ENCODE measurements at regions not wholly inside any gene's neighbourhood (a gene's known extent, or its start where the extent isn't known, plus 50 kb on each side); places are given as distances from the start of the nearest gene placed in this dataset.

DNA sequence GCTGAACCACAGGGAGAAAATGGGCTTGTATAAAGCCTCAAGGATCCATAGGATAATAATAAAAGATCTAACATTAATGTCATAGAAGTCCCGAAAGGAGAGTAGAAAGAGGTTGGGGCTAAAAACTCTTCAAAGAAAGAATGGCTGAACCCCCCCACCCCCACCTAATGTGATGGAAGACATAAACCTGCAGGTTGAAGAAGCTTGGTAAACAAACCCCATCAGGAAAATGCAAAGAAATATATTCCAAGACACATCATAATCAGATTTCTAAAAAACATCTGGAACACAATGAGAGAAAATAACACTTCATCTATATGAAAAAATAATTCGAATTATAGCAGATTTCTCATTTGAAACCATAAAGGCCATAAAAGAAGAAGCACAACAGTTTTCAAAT lies 105.6 kb upstream of the BAIAP2L1 start:
- no peak overlapping the region for H2BK15ac ChIP-seq (ENCODE audit: low read length)
- no peaks in the 10 kb centered on the region for H3K4me1 ChIP-seq (replicated peaks in 1 of 4; ENCODE audit: control insufficient read depth in 3 of 4, insufficient read depth in 4 of 4, low read length in 3 of 4)
- no peak overlapping the region for H3K9ac ChIP-seq (replicated peaks in 1 of 4; ENCODE audit: extremely low read depth in 1 of 4, low read depth in 3 of 4, low read length in 3 of 4)
- no peak overlapping the region for H3K4ac ChIP-seq (replicated peaks; ENCODE audit: insufficient read length, low read depth, low read length)
- H2BK20ac ChIP-seq (ENCODE audit: low read length): no peak overlapping the region
- no peak overlapping the region for H3K18ac ChIP-seq (ENCODE audit: extremely low read depth, low read length)
- H3K79me2 ChIP-seq (ENCODE audit: control insufficient read depth in 1 of 2, insufficient read depth in 2 of 2, low read length in 2 of 2): no peaks in the 10 kb centered on the region
- no peaks in the 10 kb centered on the region for H3K36me3 ChIP-seq (ENCODE audit: control insufficient read depth in 2 of 4, insufficient read depth in 4 of 4, low read length in 3 of 4)
- no peak overlapping the region for H3K4me2 ChIP-seq (ENCODE audit: insufficient read depth in 1 of 2, low read depth in 2 of 2, low read length in 2 of 2)
- H2BK12ac ChIP-seq (ENCODE audit: low read depth, low read length): no peak overlapping the region
- H3K79me1 ChIP-seq (ENCODE audit: low read depth, low read length): no peaks in the 10 kb centered on the region
- ChIA-PET POLR2A (ENCODE audit: partially characterized antibody) (no interaction called here), CTCF (ENCODE audit: partially characterized antibody) (interaction anchor here (0.7 to 1.1 kb wide), 3 partner anchors 18 to 336 kb away, joined by 3 to 5 read pairs (median 3); no protein-coding TSS in a partner anchor)
- no peaks in the 10 kb centered on the region for H3K27me3 ChIP-seq (replicated peaks in 1 of 4; ENCODE audit: control insufficient read depth in 3 of 4, extremely low read depth in 1 of 4, insufficient read depth in 3 of 4, low read length in 3 of 4)
- 0 out of 4 replicates have a peak, but pooled peaks cover 0 to 3% of the 10 kb centered on the region in 2 experiments for H3K9me3 ChIP-seq (ENCODE audit: insufficient read depth in 2 of 2, low read depth in 1 of 2, low read length in 1 of 2)
- H4K8ac ChIP-seq (ENCODE audit: extremely low read depth, insufficient read depth, low read length): no peak overlapping the region
- WGBS, 2 experiments (ENCODE audit: extremely low coverage in 1 of 2, insufficient coverage in 1 of 2, insufficient read length in 1 of 2, insufficient replicate concordance in 2 of 2, low coverage in 1 of 2, low lambda C conversion rate in 2 of 2, missing lambda C conversion rate in 1 of 2): 88% methylated on average over 2 of the region's 2 CpGs; no CpG with 5 or more reads in 1 of the 2 experiments
- FAIRE-seq (no peak), DNase-seq (ENCODE audit: low read depth in 1 of 2, low spot score in 2 of 2) (no peak)
- no peak overlapping the region for H3K23ac ChIP-seq (ENCODE audit: insufficient read length)
- H4K5ac ChIP-seq (ENCODE audit: insufficient read length, low read depth, low read length): no peak overlapping the region
- TF ChIP-seq JUN (IDR thresholded peaks at IDR 0.05; ENCODE audit: low read depth, low read length): no peak
- TF ChIP-seq CBX5 (IDR thresholded peaks at IDR 0.05; ENCODE audit: low read depth, low read length): no peak
- no peak for TF ChIP-seq RNF2 (IDR thresholded peaks at IDR 0.05; ENCODE audit: borderline replicate concordance, low read depth, low read length, missing control alignments, poor library complexity, severe bottlenecking)
- TF ChIP-seq KDM4A (IDR thresholded peaks at IDR 0.05; ENCODE audit: low read depth, low read length, severe bottlenecking): no peak
- H4K91ac ChIP-seq (replicated peaks; ENCODE audit: insufficient read length, low read length): no peak overlapping the region
- H2BK120ac ChIP-seq (replicated peaks; ENCODE audit: low read depth, low read length): no peak overlapping the region
- H3K56ac ChIP-seq (replicated peaks; ENCODE audit: insufficient read length, low read depth, low read length): no peak overlapping the region
- H2AFZ ChIP-seq (ENCODE audit: low read length): no peak overlapping the region
- H4K20me1 ChIP-seq (replicated peaks in 1 of 2; ENCODE audit: control insufficient read depth in 1 of 2, insufficient read depth in 2 of 2, low read length in 2 of 2): no peaks in the 10 kb centered on the region
- no peak overlapping the region for H3K27ac ChIP-seq (ENCODE audit: low read depth, low read length)
- H3K4me3 ChIP-seq (ENCODE audit: extremely low read depth in 1 of 4, insufficient read depth in 2 of 4, low read depth in 3 of 4, low read length in 4 of 4): no peak overlapping the region
- H3K14ac ChIP-seq (ENCODE audit: insufficient read length): no peak overlapping the region
- H3K23me2 ChIP-seq (ENCODE audit: low read depth, low read length): no peaks in the 10 kb centered on the region
- no peak overlapping the region for H2AK5ac ChIP-seq (ENCODE audit: low read depth, low read length)
- H2BK5ac ChIP-seq (ENCODE audit: low read depth, low read length): no peak overlapping the region
